ENCODE measurements at regions not wholly inside any gene's neighbourhood (a gene's known extent, or its start where the extent isn't known, plus 50 kb on each side); places are given as distances from the start of the nearest gene placed in this dataset.

GRCh38 chr12:19031032-19031431 is 98.5 kb upstream of the PLEKHA5 start:
- TF ChIP-seq CTCF (IDR thresholded peaks at IDR 0.05) (no peak), POLR2A (IDR thresholded peaks at IDR 0.05) (no peak)
